Myocyte (in vitro differentiated cells): ENCODE measurements at regions not wholly inside any gene's neighbourhood (a gene's known extent, or its start where the extent isn't known, plus 50 kb on each side); places are given as distances from the start of the nearest gene placed in this dataset.
A peak's percentile ranks its signal among the peaks of the same experiment; 100 is the strongest.

Experiments
- DNase-seq: peaks from one replicate; pipeline ENCODE4 v3.0.0-alpha.2; 2012; ENCODE audit warnings: low read depth

DNA sequence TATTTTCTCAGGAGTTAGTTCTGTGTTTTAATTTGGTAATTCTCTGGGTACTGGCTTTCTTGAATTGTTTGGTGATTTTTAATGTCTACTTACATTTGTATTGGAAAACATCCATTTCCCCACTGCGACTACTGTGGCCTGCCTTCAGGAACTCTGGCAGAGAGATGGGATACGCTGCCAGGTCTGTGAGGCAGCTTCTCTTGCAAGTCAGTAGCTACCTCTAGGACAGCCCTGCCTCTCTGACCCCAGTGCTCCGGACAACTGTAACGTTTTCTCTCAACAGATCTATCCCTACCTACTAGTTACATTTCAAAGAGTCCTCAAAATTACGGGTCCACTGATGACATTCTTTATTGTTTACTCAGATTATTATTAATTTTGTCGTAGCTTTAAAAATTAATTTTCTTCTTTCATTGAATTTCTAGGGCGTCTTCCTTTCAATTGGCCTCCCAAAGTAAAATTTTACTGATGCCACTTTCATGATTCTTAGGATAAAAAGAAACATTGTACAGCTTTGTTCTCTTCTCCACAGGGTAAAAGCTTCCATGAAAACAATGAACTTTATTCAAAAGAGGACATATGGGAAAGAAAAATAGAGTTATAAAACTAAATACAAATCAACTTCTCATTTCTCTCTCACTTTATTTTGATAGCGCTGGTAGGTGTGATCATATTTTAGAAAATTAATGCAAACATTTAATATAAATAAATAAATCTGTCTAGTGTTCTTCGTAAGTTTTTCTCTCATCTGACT lies 123.2 kb upstream of the GOLGA8J start:
- DNase-seq: no peak

DNA sequence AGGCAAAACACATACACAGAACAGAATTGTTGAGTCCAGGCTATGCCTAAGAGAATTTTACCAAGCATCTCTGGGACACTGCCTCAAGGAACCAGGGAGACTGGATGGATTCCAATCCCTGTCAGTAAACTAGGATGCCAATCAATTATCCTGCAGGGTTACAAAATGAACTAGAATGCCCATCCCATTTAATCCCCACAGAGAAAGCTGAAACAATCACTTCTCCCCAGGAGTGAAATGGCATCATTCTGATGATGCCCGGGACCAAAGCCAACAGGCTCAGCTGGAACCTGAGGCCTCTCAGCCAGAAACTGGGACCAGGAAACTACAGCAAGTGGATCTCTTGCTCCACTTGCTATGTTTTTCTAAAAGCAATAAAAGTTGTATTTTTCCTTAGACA lies 130.0 kb upstream of the TJP1 start:
- DNase-seq: no peak

DNA sequence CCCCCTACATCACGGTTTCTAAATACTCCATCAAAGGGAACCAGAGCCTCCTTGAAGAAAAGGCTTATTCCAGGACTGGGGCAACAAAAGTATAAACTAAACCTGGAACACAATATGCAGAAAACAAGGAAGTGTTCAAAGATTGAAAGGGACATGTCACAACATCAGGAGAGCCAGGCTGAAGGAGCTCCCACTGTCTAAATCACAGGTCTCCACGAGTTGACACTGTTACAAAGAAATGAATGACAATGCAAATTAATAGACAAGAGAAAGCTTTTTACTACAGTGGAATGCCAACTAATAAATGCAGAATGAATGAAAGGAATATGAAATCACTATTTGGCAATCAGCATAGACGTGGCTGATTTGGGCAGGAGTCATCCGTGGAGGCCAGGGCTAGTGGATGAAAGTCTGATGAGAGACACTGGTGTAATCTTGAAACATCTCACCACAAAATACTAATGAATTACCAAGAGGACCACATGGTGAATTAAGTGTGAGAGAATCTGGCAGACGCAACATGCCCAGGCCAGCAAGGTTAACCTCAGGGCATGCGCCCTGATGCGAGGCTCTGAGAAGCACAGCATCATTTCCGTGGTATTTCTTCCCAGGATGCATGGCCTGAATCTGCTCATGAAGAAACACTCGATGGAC lies 123.8 kb upstream of the TJP1 start:
- DNase-seq: no peak

DNA sequence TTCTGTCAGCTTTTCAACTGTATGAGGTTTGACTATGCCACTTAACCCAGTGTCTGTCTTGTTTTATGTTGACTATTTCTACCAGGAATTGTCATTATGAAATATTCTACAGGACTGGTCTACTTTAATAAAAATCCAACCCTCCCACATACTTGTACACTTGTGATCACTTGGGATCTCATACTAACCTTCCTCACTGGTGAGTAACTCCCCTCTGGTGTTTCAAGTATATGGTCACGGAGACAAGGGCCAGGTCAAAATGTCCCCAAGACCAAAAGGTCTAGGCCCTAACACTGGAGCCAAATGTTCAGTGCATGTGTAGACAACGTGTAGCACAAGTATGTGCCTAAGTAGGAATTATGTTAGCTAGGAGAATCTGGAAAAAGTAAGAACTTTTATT lies 122.7 kb upstream of the TJP1 start:
- DNase-seq: no peak

DNA sequence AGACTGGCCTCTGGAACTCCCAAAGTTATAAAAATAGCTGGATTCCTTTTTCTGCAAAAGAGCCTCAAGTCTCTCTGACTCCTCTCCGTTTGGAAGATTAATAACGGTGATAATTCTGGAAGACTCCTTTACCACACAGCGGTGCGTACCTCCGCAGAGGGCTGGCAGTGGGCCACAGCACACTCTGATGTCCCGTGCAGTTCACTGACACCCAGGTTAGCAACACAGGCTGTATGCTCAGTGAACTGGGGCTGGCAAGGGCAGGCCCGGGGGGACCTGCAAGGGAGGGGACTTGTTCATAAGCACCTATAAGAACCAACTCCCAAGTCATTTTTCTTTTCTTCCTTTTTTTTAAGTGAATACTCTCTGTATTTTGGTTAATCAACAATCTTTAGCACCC lies 120.3 kb upstream of the TJP1 start:
- no peak for DNase-seq

DNA sequence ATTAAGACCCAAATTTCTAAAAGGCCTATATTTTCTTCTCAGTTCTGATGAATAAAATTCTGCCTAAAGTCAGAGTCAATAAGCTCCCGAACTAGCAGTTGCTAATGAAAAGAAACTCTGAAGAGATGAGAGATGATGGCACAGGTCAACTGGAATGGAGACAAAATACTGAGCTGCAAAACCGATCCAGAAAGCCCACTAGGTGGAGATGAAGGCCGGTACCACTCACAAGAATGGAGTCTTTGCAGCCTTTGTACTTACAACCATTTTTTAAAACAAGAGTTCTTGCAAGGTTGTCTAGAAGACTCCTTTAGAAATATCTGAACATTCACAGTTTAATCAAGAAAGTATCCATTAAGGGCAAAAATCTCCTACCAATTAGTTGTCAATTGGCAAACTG lies 119.9 kb upstream of the TJP1 start:
- DNase-seq: no peak

DNA sequence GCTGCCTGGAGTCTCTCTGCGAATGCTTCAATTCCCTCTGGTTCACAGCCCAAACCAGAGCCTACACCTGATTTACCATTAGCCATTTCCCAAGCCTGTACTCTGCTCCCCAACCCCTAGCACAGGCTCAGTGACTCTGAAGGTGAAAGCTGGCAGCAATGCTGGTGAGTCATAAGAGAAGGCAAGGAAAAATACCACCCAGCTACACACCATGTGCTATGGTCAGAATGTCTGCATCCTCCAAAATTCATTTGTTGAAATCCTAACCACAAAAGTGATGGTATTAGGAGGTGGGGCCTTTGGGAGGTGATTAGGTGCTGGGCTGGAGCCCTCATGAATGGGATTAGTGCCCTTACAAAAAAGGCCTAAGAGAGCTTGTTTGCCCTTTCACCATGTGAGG lies 117.1 kb upstream of the TJP1 start:
- DNase-seq: no peak

DNA sequence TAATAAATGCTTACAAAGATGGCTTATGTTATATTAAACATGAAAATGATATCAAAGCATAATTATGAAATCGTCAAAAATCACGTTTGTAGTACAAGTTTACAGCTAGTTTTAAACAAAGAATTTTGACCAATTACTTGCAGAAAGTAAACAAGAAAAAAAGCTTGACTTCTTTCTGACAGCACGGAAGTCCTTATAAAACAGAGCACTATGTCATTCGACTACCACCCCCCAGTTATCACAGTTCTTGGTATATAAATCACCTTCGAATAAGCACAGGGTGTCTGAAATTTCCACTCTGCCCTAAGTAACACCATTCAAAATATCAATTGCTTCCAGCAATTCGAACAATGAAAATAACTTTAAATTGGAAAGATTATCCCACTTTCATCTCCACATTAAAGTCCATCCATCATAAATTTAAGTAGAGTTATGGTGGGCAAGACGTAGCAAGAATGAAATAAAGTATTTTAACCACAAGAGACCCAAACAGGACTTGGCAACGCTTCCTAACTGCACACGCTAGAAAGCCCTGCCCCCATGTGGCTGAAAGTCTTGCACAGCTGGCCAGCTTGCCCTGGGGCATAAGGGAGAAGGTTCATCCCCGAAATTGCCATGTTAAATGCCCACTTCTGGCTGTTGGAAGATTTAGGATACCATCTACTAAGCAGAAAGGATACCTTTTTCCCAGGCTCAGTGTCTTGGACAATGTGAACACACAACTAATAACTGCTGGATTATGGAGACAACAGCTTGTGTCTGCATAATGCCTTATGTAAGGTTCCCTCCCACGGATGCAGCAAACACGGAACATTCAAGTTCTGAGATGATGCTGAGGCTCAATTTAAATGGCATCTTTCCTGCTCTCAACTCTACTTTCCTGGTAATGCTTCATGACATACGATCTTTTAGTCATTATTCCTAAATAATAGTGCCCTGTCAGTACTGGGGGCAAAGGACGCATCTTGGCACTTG lies 116.4 kb upstream of the TJP1 start:
- DNase-seq: no peak

DNA sequence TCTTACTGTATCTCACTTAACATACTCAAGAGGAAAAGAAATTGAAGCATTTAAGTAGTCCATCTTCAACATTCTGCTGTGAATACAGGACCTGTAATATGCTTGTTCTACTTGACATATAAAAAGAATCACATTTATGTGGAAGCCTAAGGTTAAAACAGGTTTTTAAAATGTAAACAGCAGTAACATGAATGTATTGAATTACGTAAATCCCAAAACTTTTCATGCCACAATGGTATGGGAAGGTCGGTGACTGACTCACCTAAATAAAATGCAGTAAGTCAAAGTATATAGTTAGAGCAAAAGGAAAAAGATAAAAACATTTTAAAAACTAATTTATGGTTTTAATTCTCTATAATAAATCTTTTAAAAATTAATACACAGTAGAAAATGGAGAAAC lies 115.7 kb upstream of the TJP1 start:
- DNase-seq: no peak

DNA sequence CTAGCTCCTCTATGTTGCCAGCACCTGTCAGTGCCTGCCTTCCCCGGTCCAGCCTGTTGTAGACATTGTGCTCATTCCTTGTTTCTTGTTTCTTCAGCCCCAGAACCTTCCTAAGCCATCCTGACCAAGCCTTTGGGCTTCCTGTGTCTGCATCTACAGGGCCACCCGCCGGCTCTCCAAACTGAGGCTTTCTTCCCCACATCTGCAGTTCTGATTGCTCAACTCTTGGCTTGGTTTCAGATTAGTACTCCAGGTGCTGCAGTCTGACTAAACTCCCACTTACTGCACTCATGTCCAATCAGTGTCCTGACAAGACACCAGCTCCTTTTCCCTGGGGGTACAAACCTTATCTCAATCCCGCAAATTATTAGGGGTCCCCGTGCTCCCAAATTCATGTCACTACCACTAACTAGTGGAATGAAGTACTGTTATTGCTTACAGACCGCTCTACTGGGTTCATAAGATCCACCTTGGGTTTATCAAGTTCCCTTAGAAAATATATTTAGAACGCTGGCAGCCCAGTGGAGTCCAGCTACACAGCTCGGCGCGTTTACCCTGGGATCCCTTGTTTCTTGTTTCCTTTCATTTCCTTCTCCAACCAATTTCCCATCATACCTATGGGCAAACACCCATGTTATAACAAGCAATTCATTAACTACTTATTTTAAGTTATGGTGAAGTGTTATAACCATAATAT lies 114.2 kb upstream of the TJP1 start:
- no peak for DNase-seq

DNA sequence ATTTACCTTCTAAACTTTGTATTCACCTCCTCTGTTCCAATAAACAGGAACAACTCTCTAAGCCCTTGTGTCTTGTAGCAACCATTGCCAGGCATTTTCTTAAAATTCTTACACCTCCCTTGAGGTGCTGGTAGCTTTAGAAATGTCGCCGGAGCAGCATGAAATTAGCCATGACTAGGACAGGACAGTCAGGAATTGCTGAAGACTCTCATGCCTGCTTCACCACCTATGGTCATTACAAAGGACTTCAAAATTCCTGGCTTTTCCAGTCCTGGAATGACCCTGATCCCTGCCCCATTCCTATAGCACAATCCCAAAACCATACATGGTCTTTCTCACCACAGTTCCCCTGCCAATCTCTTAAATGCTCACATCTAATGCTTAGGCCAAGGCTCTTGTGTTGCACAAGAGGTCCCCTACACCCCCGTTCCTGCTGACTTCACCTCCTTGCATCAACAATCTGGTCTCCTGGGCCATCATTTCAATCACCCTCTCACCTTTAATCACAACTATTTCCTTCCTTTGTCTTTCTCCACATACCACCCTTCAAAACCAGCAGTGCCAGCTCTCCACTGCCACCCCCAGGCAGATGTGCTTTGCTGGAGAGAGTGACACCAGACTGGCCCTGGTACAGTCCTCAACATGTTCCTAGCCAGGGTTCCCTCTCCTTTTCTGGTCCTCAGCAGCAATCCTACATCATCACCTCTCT lies 113.2 kb upstream of the TJP1 start:
- DNase-seq: no peak

DNA sequence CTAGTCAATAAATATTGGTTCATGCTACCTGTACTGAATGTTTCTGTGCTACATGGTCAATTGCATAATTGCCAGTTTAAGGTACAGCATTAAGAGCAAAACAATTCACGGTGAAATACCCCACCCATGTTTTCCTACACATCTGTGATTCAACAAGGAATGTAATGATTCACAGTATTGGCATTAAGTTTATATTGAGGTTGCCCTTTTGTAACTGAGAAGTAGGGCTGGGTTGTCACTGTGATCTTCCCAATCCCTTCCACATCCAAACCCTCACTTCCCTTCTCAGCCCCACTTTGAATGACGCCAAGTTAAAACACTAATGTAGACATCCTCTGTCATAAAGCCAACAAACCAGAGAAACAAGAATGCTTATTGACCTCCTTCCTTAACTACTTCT lies 112.0 kb upstream of the TJP1 start:
- no peak for DNase-seq

DNA sequence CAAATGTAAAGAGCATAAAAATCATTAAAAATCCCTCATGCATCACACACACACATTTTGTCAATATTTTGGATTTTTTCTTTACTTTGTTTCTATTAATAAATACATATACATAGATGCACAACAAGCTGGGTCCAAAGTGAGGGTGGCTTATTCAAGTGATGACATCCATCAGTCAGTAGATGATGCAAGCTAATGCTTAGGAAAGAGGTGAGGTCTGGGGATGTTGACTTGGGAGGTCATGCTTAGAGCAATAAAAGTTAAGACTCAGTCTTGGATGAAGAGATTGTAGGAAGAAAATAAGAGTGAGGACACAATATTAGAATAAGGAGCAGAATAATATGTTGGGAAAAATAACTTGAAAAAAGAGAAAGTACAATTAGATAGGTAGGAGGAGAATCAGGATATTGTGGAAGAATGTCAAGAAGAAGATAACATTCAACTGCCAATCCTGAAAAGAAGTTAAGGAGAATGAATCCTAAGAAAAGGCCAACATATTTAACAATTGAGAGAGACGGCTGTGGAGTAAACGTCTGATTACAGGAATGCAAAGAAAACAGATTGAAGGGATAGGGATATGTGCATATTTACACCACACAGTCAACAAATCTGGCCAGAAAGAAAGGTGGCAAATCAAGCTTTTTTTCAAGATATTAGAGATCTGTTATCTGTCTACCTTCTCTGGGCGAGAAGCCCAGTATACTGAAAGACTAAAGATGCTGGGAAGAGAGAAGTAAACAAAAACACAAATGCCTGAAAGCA lies 111.0 kb upstream of the TJP1 start:
- no peak for DNase-seq

DNA sequence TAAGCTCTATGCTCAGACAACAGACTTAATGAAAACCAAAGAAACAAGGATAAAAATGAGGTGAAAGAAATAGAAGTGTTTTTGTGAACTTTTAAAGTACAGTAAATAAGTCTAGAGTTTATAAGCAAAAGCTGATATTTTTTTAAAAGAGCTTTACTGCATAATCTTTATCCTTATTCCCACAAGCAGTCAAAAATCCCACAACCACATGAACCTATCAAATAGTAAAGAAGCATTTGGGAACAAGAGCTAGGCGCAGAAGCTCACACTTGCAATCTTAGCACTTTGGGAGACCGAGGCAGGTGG lies 103.8 kb upstream of the TJP1 start:
- DNase-seq: no peak

DNA sequence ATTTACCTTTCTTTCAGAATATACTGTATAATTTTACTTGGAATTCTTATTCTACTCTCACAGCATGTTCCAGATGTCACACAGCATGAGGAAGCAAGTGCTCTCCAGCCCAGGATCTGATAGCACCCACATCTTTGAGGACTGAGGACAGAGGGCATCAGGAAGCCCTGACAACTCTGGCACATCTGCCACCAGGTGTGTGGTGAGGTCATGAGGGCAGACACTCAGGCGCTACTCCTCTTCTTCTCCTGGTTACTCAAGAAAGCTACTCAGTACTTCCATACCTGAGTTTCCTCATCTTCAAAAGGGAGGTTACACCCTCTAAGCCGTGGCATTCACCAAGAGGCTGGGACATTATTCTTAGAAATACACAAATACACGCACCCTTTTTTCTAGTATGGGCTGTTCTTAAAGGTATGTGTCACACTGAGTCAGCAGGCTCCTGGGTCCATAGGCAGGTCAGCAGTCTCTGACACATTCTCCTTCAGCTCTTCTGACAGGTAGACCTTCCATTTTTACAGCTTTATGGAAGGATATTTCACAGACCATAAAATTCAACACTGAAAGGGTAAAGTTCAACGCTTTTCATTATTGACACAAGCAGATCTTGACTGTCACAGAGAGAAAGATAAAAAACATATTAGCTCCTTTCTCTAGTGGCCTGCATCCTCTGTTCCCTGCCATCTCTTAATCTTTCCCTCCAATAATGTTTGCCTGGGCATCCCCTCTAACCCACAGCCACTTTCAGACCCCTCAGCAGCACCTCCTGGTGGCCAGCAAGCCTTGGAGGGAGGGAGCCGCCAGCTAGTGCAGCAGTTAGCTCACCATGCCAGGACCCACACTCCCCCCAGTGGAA lies 103.2 kb upstream of the TJP1 start:
- DNase-seq: peak; percentile 70

DNA sequence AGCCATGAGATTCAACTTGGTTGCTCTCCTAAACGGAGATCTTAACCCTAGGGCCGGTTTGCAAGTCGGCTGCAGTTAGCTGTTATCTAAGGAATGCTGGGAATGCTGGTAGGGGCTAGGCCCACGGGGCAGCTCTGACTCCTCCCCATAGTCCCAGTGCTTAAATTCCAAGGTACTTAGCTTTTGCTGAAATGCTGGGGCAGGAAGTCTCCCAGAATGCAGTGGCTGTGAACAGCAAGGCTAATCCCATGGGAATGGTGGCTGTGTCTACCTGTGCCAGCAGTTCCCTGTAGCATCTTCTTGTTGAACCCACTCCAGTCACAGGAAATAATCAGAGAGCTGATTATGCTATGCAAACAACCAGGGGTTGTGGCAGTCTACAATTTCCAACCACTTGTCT lies 102.5 kb upstream of the TJP1 start:
- DNase-seq: peak; percentile 48

DNA sequence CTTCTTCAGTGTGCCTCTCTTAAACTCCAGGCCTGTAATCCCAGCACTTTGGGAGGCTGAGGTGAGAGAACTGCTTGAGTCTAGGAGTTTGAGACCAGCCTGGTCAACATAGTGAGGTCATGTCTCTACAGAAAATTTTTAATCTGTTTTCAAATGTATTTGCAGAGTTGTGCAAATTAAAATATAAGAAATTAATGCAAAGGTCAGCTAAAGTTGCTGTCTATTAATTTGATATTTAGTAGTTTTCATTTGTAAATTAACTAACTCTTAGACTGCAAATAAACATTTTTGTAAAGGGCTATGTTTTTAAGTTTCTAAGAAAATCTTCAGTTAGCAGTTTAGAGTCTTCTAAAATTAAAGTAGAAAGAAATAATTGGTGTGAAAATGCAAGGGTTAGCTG lies 99.9 kb upstream of the TJP1 start:
- no peak for DNase-seq

DNA sequence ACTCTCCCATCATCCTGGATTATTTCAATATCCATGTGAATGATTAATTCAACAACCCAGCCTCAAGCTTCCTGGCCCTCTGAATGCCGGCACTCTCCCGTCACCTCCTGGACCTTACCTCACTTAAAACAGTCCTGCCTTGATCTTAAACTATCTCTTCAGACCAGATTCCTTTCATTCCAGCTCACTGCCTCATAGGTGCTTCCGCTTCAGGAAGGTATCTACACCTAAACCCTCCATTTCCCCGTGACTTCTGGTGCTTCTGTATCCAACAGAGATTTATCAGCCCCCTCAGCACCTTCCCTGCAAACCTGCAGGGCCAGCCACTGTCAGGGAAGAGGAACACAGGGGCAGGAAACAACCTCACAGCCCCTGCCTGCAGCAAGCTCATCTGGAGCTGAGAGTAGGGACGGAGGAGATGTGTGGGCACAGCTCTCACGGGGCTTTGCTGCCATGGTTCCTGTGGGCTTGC lies 98.9 kb upstream of the TJP1 start:
- DNase-seq: no peak

DNA sequence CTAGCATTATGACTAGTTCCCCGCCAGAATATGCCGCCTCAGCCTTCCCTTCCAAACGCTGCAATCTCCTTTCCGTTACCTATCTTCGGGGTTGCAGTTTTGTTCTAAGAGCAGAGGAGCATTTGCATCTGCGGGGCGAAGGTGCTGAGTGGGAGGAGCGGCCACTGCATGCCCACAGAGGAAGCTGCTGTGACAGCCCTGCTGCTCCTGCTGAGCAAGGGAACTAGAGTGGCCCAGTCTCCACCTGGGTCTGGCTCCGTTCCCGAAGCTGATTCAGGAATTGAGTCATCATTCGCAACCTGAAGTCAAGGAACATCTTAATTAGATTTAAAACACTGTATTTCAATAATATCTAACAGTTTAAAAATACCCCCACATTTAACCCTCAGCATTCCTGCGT lies 98.2 kb upstream of the TJP1 start:
- no peak for DNase-seq
